ENCODE measurements at regions not wholly inside any gene's neighbourhood (a gene's known extent, or its start where the extent isn't known, plus 50 kb on each side); places are given as distances from the start of the nearest gene placed in this dataset.
A peak's percentile ranks its signal among the peaks of the same experiment; 100 is the strongest.

DNA sequence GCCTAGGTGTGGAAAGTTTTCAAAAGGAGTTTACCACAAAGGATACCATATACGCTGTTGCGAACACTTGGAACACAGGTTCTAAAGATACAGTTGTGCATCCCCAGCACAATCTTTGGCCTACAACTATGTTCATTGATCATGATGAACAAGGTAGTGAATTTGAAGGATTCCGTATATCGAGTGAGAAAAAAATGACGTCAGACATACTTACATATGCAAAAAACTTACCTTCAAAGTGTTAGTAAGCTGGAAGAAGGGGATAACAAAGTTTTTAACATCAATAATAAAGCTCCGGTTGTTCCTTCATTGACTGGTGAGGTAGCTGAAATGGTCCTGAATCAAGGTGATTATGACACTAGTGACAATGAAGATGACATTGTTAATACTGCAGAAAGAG is 133.9 kb upstream of the PDE3A start:
- DNase-seq (ENCODE audit: low read depth in 2 of 2): no peak

GRCh38 chr12:20237091-20237490 is 131.2 kb upstream of the PDE3A start:
- no peak for DNase-seq (ENCODE audit: low read depth in 2 of 2)

- DNase-seq (ENCODE audit: low read depth in 2 of 2): peak in 1 of 2 donors; percentile 32
Measured at GRCh38 chr12:20245491-20245890, 122.8 kb upstream of the PDE3A start.

- no peak for DNase-seq (ENCODE audit: low read depth in 2 of 2)
Measured at GRCh38 chr12:20248646-20249045, 119.7 kb upstream of the PDE3A start.

DNA sequence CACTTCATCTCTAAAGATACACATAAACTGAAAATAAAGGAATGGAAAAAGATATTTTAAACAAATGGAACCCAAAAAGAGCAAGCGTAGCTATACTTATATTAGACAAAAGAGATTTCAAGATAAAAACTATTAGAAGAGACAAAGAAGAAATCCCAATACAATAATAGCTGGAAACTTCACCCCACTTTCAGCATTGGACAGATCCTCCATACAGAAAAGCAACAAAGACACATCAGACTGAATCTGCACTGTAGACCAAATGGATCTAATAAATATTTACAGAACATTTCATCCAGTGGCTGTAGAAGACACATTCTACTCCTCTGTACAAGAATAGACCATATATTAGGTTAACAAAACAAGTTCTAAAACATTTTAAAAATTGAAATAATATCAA is 117.6 kb upstream of the PDE3A start:
- DNase-seq (ENCODE audit: low read depth in 2 of 2): no peak

- DNase-seq (ENCODE audit: low read depth in 2 of 2): no peak
Measured at GRCh38 chr12:20257311-20257710, 111.0 kb upstream of the PDE3A start.

DNA sequence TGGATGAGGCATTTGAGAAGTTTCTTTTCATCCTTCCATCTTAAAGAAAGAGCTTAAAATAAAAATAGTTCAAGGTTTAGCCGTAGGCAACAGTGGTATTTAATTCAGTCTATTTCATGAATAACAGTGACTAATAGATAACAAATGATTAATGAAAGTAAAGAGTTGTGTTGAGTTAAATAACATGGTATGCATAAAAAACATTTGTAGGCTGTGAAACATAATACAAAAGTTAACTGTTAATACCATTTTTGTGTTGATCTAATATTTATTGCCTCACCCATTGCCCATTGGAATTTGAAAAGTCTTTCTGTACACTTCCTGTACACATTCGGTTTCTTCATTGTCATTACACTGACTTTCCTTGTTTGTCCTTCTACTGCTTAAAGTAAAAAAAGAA is 108.6 kb upstream of the PDE3A start:
- DNase-seq (ENCODE audit: low read depth in 2 of 2): no peak

DNA sequence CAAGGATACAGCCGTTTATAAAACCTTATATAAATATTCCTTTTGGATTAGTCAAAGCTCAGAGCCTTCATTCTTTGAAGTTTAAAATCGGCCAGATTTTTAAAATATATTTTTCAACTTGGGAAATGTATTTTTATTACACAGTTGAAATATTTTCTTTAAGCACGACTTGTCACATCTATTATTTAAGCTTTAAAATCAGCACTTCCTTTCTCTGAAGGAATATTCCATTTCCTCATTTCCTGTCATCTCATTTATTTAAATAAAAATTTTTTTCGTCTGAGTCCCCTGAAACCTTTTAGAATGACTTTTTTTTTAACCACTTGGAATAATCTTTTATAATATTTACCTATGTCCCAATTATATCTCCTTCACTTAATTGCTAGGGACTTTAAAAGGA is 107.5 kb upstream of the PDE3A start:
- DNase-seq (ENCODE audit: low read depth in 2 of 2): peak; percentile 6 to 21

- no peak for DNase-seq (ENCODE audit: low read depth in 2 of 2)
Measured at GRCh38 chr12:20262119-20262518, 106.2 kb upstream of the PDE3A start.

DNA sequence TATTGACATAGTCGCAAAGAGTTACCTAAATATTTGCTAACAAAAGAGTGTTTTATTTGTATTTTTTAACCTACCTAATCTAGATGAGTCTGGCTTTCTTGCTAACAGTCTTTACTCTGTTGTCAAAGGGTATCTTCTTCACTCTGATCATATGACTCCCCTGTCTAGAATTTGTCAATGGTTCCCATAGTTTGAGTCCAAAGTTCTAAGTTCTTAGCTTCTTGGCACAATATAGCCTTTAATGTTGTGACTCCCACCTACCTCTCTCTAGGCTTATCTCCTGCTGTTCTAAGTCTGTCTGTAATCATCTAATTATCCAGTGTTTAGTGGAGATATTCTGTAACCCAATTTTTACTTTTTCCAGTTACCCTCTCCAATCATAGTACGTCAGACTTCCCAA is 104.3 kb upstream of the PDE3A start:
- no peak for DNase-seq (ENCODE audit: low read depth in 2 of 2)

- DNase-seq (ENCODE audit: low read depth in 2 of 2): no peak
Measured at GRCh38 chr12:20264608-20265114, 103.7 kb upstream of the PDE3A start.

GRCh38 chr12:20268121-20268732 is 100.1 kb upstream of the PDE3A start:
- DNase-seq (ENCODE audit: low read depth in 2 of 2): no peak

DNA sequence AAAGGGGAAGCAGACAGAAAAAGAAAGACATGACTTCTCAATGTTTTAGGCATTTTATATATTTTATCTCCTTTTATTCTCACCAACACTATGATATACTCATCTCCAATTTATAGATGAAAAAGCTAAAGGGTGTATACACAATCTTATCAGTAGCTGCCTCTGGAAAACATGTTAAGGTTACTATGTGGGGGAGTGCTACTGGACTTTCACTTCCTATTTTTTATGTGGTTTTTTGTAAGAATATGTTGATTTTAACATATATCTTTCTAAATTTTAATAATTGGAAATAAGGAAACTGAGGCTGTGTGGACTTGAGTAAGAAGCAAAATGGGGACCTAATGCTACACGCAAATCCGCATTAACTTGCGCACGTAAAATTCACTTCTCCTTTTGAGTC is 99.6 kb upstream of the PDE3A start:
- DNase-seq (ENCODE audit: low read depth in 2 of 2): no peak

DNA sequence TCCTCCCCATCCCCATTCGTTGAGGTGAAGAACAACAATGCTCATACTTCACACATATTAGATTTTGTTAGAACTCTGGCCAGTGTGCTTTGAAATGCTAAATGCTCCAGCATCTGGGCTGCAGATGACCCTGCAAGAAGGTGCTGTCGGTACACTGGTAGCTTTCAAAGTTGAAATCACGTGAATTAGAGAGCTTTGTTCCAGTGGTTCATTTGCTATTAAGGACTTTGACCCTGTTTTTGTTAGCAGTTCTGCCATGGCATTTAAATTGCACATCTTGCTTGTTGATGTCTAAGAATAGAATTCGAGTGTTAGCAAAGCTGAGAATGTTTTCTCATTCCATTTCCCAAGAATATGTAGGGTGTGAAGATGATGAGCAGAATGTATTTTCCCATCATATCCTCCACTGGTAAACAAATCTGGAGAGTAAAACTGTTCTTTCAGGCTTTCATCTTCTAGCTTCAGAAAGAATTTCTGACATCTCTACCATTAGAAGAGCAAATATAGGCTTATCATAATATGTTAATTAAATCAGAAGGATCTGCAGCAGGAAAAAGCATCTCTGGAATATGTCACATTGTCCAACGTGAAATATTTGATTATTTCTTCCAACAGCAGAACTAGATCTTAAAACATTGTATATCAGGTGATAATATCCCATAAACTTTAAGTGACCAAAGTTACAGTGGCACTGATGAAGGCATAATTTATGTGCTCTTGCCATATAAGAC is 98.8 kb upstream of the PDE3A start:
- no peak for DNase-seq (ENCODE audit: low read depth in 2 of 2)

DNA sequence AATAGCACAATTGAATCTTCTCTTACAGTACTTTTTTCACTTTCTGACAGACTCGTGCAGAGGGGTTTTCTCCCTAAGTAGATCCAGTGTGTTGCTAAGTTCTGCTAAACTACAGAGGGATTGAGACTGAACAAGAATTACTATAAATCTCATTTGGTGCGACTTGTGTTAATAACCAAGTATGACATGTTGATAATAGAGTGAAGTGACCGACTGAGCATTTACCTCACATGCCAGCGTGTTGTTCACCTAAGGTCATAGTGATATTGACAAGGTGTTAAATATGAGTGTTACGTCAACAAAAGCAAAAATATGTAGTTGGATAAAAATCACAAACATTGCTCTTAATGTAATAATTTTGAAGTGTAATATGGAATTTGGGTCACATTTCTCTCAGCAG is 97.8 kb upstream of the PDE3A start:
- DNase-seq (ENCODE audit: low read depth in 2 of 2): no peak

GRCh38 chr12:20272161-20272560 is 96.2 kb upstream of the PDE3A start:
- DNase-seq (ENCODE audit: low read depth in 2 of 2): no peak

DNA sequence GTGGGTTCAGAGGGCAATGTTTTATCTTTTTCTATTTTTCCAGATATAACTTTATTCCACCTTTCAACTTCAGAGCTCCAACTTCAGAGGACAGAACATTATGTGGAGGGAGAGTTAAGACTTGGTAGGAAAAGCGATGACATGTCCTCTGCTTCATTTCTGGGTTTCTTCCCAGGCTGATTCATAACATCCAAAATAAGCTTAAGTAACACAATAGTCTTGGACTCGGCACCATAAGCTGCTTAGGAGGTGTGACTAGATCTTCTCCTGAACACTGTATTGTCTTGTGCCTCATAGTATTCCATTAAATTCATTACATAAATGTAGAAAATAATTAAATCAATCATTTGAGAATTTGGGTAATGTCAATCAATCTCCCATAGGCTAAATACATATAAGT is 95.5 kb upstream of the PDE3A start:
- no peak for DNase-seq (ENCODE audit: low read depth in 2 of 2)

DNA sequence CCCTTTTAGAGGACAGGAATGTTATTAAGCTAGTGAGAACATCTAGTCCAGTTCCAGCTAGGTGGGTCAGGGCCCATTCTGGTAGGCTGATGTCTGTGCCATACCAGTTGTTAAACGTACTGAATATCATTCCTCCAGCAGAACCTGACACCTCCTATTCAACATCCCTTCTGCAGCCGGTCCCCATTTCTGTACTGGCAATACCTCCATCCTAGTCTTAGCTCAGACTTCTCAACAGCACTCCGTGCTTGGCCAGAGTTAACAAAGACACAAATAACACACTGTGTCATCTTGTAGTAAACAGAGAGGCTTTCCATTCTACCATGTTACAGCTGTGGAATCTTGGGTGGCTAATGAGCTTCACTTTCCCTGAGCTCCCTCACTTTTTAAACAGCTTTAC is 94.3 kb upstream of the PDE3A start:
- DNase-seq (ENCODE audit: low read depth in 2 of 2): no peak

DNA sequence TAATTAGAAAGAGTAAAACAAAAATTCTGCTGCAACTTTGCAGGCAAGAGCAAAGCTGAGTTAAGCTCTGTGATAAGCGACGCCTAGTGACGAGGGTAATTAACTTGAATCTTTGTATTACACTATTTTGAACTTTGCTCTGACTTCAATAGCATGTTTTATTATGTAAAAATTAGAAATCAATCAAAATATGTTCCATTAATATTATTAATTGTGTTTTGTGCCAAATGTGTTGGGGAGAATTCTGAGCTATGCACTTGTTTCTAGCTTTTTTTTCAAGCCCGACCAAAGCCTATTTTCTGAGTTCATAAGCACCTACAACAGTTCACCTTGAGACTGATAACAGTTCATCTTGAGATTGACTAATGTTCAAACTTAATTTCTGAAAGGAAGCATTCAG is 90.1 kb upstream of the PDE3A start:
- DNase-seq (ENCODE audit: low read depth in 2 of 2): no peak

DNA sequence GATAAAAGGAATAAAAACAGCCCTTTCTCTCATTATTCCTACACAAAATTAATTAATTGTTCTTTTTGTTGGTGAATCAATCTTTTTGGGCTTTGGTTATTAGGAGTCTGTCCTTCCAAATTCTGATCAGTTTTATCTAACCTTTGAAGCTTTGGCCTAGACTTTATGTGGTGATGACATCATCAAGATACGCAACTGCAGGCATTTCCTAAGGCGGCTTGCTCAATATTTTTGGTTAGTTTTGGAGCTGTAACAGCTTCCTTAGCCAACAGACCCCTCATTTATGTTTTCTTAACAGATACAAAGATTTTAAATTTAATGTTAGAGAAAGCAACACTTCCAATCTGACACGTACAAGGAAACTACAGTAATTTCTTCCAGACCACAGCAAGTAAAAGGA is 87.8 kb upstream of the PDE3A start:
- DNase-seq (ENCODE audit: low read depth in 2 of 2): no peak

- no peak for DNase-seq (ENCODE audit: low read depth in 2 of 2)
Measured at GRCh38 chr12:20282401-20282800, 85.9 kb upstream of the PDE3A start.

- no peak for DNase-seq (ENCODE audit: low read depth in 2 of 2)
Measured at GRCh38 chr12:20283482-20283881, 84.9 kb upstream of the PDE3A start.

GRCh38 chr12:20289520-20289919 is 78.8 kb upstream of the PDE3A start:
- DNase-seq (ENCODE audit: low read depth in 2 of 2): no peak
